ENCODE measurements at regions not wholly inside any gene's neighbourhood (a gene's known extent, or its start where the extent isn't known, plus 50 kb on each side); places are given as distances from the start of the nearest gene placed in this dataset.

- FAIRE-seq: no peak
Measured at GRCh38 chr6:150651808-150652470, 52.3 kb downstream of the PLEKHG1 start.

- no peak for FAIRE-seq
Measured at GRCh38 chr6:150652848-150653613, 53.3 kb downstream of the PLEKHG1 start.

DNA sequence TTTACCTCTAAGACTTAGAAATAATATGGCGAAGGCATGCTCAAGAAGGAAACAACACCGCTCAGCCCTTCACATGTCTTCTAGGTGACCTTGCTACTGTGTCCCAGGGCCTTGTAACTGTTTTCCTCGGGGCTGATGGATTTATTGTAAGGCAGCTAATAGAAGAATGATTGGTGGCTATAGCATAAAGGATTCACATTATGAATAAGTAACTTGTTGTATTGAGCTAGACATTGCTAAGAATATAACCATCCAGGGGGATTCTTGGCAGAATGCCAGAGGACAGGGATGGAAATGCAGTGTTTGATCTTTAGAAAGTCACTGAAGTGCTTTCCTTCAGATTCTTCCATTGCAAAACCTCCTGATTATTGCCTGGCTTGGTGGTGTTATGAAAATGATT lies 54.9 kb downstream of the PLEKHG1 start:
- no peak for FAIRE-seq

- FAIRE-seq: no peak
Measured at GRCh38 chr6:150656156-150656555, 56.5 kb downstream of the PLEKHG1 start.

- FAIRE-seq: no peak
Measured at GRCh38 chr6:150658421-150658820, 58.7 kb downstream of the PLEKHG1 start.

DNA sequence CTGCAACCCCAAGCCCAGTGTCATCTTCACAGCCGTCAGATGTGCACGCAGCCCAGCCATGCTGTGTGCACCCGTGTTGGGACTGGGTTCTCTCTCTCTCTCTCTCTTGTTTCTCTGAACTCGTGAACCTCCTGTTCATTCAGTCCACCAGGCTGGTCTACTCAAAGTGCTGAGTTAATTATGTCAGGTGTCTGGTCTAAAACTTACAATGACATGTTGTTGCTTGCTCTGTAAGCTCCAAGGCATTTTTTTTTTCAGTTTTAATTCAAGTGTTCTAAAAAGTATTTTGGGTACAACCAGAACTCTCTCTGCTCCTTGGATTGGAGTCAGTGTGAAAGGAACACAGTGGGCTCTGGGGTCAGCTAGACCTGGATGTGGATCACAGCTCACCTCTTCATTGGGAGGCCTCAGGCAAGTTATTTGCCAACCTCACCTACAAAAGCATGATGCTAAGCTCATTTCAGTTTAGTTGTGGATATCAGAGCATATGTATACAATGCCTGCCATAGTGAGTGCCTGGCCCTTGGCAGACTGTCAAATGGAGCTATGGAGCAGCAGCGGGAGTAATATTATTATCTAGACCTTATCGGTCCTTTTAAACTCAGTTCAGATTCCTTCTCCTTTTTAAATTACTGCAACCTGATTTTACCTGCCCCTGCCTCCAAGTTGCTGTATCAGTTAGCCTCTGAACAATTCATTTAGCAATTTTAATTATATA lies 59.5 kb downstream of the PLEKHG1 start:
- FAIRE-seq: no peak

DNA sequence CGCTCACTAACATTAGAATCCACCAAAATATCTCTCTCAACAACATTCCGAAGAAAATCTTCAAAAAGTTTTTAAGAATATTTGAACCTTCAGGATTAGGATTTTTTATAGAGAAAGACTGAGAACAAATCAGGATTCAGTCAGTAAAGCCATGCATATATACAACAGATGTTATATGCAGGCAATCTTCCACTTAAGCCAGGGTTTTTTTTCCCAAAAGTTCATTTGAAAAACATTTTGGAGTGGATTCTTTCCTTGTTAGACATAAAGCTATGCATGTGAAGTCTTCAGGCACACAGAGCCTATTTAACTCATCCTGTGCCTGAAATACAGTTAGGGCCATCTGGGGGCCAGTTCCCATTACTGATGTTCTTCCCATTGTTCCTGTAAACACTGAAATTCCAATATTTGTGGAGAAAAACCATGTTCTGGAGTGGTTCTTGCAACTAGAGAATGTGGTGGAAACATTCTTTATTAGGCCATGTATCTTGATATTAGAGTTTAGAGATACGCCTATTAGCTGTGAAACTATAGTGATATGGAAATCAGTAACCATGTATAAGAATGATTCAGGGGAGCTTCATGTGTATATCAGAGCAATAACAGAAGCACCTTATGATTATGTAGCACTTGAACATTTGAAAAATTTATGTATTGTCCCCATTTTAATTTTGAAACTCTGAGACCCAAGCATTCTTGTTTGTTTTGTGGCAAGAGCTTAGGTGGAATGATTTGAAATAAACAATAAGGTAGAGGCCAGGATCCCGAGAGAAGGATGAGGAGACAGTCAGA lies 61.7 kb downstream of the PLEKHG1 start:
- no peak for FAIRE-seq

- no peak for FAIRE-seq
Measured at GRCh38 chr6:150662814-150663213, 63.1 kb downstream of the PLEKHG1 start.

- FAIRE-seq: no peak
Measured at GRCh38 chr6:150664091-150664490, 64.4 kb downstream of the PLEKHG1 start.

DNA sequence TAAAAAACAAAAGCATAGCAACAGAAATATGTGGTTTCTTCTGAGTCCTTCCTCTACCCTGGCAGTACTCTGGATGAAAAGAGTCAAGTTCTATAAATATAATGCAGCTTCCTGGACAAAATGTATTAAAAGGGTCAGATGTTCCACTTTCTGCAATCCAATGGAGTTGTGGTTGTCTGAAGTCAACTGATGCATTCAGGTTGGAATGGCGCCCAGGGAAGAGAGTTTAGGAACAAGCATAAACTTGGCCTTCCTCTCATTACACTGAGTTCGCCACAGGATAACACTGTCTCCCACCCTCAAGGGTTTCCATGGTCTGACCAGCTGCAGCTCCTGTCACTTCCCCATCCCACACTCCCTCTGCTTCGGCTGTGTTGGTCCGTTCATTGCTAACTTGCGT lies 66.4 kb downstream of the PLEKHG1 start:
- no peak for FAIRE-seq

DNA sequence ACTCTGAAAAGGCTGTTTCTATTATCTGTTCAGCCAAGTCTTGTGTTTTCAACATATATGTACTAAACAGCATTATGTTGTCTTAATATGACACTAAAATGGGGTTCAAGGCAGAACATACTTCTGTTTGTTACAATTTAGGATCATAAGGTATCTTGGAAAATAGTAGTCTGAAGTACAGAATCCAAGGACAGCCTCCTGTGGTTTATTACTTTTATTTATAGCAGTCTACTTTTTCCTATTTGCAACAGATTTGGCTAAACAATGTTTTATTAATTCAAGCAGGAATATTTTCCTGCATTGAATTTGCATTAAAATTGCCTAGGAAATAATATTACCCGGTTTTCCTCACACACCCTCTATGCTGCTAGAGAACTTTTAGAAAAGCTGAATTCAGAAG lies 67.7 kb downstream of the PLEKHG1 start:
- FAIRE-seq: no peak

DNA sequence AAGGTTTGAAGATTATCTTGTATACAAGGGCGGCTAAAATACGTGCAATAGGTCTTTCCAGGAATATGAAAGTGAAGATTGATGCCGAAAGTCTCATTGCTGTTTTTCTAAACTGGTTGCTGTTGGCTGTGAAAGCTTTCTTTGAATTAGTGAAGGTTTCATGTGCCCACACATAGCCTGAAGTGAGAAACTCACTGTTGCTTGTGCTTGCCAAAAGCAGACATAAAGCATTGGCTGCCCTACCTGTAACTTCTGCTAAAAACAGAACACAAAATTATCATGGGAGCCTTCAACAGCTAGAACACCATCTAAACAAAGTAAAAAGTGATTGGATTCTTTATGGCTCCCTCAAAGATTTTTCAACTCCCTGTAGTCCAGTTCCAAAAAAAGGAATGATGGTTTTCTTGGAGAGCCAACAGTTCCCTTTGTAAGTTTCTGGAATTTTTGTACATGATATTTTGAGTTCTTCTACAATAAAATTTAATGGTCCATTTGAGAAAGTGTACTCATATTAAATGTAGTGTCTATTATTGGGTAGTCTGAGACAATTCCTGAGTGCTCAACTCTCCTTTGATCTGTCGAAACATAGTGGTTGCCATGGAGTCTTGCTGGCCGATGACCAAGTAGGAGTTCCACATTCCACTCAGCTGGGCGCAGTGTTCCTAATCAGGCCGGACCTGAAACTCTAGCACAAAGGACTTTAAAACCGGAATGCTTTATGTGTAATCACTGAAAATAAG lies 68.5 kb downstream of the PLEKHG1 start:
- no peak for FAIRE-seq

DNA sequence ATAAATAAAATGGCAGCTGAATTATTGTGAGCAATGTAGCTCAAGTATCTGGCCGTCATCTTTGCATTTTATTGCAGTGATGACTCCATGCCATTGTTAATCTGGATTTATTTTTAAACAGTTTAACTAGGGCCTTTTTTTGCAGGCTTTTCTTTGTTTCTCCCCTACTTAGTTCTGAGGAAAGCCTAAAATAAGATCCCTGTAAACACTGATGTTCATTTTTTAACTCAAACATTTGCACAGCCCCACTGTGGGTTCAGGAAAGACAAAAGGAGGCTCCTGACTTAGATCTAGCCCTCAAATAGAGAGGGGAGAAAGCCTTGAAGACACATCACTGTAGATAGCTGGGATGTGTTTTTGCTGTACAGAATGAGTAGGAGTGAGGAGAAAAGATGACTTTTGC lies 69.2 kb downstream of the PLEKHG1 start:
- FAIRE-seq: no peak

- FAIRE-seq: no peak
Measured at GRCh38 chr6:150670311-150670710, 70.6 kb downstream of the PLEKHG1 start.

GRCh38 chr6:150672800-150673199 lies 73.1 kb downstream of the PLEKHG1 start:
- no peak for FAIRE-seq

DNA sequence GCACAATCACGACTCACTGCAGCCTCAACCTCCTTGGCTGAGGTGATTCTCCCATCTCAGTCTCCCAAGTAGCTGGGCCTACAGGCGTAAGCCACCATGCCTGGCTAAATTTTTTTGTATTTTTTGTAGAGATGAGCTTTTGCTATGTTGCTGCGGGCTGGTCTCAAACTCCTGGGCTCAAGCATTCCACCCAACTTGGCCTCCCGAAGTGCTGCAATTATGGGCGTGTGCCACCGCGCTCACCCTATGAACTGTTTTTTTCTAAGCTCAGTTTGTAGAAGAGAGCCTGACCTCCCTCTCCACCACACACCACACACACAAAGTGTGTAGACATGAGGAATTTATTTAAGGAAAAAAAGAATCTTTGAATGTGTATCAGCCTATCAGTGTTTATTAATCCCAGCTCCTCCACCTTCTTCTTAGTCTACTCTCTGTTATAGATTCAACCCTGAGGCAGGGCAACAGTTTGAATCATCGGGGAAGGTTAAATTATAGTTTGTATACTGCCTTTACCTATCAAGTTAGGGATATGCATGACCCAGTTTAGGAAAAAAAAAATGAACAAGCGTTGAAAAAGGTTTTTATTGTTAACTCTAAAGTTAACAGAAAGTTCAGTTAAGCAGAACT lies 74.1 kb downstream of the PLEKHG1 start:
- FAIRE-seq: no peak

- FAIRE-seq: no peak
Measured at GRCh38 chr6:150676344-150676743, 76.7 kb downstream of the PLEKHG1 start.

- no peak for FAIRE-seq
Measured at GRCh38 chr6:150676772-150677171, 77.1 kb downstream of the PLEKHG1 start.

DNA sequence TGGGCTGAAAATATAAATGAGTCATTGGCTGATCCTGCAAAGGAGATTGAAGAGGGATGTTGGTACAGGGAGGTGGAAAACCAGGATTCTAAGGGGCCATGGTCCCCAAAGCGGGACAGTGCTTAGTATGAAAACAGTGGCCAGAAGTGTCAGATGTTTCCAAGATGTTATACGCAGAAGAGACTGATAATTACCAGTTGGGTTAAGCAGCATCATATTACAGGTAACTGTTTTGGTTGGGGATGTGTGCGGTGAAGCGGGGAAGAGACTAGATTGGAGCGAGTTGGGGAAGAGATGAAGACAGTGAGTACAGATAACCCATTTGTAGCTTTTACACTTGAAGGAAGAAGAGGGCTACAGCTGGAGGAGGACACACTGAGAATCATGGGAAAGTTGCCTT lies 80.8 kb downstream of the PLEKHG1 start:
- FAIRE-seq: no peak

GRCh38 chr6:150681578-150682395 lies 82.1 kb downstream of the PLEKHG1 start:
- no peak for FAIRE-seq

DNA sequence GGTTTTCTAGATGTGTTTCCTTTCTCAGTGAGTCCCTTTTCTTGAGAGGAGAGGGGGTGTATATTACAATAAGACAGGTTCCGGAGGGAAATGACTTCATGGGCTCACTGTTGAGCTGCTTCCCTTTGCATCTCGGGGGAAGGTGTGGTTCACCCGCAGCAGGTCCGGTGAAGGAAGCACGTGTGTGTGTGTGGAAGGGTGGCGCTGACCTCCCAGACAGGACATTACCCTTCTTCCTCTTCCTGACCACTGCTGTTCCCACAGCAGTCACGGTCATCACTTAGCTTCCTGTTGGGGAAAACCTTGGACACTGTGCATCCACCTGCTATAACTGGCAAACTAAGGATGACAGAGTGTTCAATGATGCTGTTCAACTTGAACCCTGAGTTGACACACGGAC lies 83.6 kb downstream of the PLEKHG1 start:
- no peak for FAIRE-seq
